GM12875 (cell line): ENCODE measurements at regions not wholly inside any gene's neighbourhood (a gene's known extent, or its start where the extent isn't known, plus 50 kb on each side); places are given as distances from the start of the nearest gene placed in this dataset.

ENCODE experiments used
- H3K4me3 ChIP-seq: one replicate; pipeline ENCODE4 v1.5.1; 2011; ENCODE audit warnings: low read depth, low read length, control low read depth
- CTCF ChIP-seq: IDR thresholded peaks from 2 replicates; pipeline ENCODE4 v1.5.1; 2011; ENCODE audit warnings: low read depth, mild to moderate bottlenecking, control low read depth, inconsistent platforms, low read length, moderate library complexity, borderline replicate concordance; ENCODE audit not compliant: insufficient read depth

GRCh38 chr16:51766739-51767138, 615.7 kb upstream of the SALL1 start:
- no peak for TF ChIP-seq CTCF
- H3K4me3 ChIP-seq: no peak overlapping the region

GRCh38 chr16:51763072-51763661, 612.1 kb upstream of the SALL1 start:
- no peak overlapping the region for H3K4me3 ChIP-seq
- no peak for TF ChIP-seq CTCF

- no peak overlapping the region for H3K4me3 ChIP-seq
- peak; percentile 91 for TF ChIP-seq CTCF
Observed at GRCh38 chr16:51762081-51762996, 611.3 kb upstream of the SALL1 start.

- H3K4me3 ChIP-seq: no peak overlapping the region
- TF ChIP-seq CTCF: no peak
Observed at GRCh38 chr16:51761001-51761400, 609.9 kb upstream of the SALL1 start.

GRCh38 chr16:51759999-51760398, 608.9 kb upstream of the SALL1 start:
- H3K4me3 ChIP-seq: no peak overlapping the region
- TF ChIP-seq CTCF: no peak

GRCh38 chr16:51759329-51759728, 608.3 kb upstream of the SALL1 start:
- no peak overlapping the region for H3K4me3 ChIP-seq
- no peak for TF ChIP-seq CTCF
